ENCODE measurements at regions not wholly inside any gene's neighbourhood (a gene's known extent, or its start where the extent isn't known, plus 50 kb on each side); places are given as distances from the start of the nearest gene placed in this dataset.
"Not testable (repeated sequence)": the region's sequence is repeated elsewhere in the genome, so short reads cannot be mapped to it uniquely, and the experiment has no call there.

- not testable (repeated sequence) for DNase-seq (ENCODE audit: low spot score)
These were observed 185.9 kb upstream of the ZNF644 start for GRCh38 chr1:91207691-91208090.

- not testable (repeated sequence) for DNase-seq (ENCODE audit: low spot score)
These were observed 182.3 kb upstream of the ZNF644 start for GRCh38 chr1:91204150-91204549.

- DNase-seq (ENCODE audit: low spot score): no peak
These were observed 179.9 kb upstream of the ZNF644 start for GRCh38 chr1:91201694-91202093.

GRCh38 chr1:91201176-91201575, 179.3 kb upstream of the ZNF644 start:
- no peak for DNase-seq (ENCODE audit: low spot score)

- DNase-seq (ENCODE audit: low spot score): no peak
These were observed 178.8 kb upstream of the ZNF644 start for GRCh38 chr1:91200675-91201074.

- DNase-seq (ENCODE audit: low spot score): no peak
These were observed 178.2 kb upstream of the ZNF644 start for GRCh38 chr1:91199988-91200387.

- DNase-seq (ENCODE audit: low spot score): no peak
These were observed 169.2 kb upstream of the ZNF644 start for GRCh38 chr1:91190996-91191395.

- DNase-seq (ENCODE audit: low spot score): no peak
These were observed 167.3 kb upstream of the ZNF644 start for GRCh38 chr1:91189096-91189495.

GRCh38 chr1:91182807-91183206, 161.0 kb upstream of the ZNF644 start:
- not testable (repeated sequence) for DNase-seq (ENCODE audit: low spot score)

- no peak for DNase-seq (ENCODE audit: low spot score)
These were observed 154.4 kb upstream of the ZNF644 start for GRCh38 chr1:91176250-91176649.

- no peak for DNase-seq (ENCODE audit: low spot score)
These were observed 152.9 kb upstream of the ZNF644 start for GRCh38 chr1:91174734-91175133.

- no peak for DNase-seq (ENCODE audit: low spot score)
These were observed 151.6 kb upstream of the ZNF644 start for GRCh38 chr1:91173346-91173890.

GRCh38 chr1:91172541-91172940, 150.7 kb upstream of the ZNF644 start:
- DNase-seq (ENCODE audit: low spot score): no peak

- no peak for DNase-seq (ENCODE audit: low spot score)
These were observed 150.1 kb upstream of the ZNF644 start for GRCh38 chr1:91171898-91172297.

- no peak for DNase-seq (ENCODE audit: low spot score)
These were observed 148.7 kb upstream of the ZNF644 start for GRCh38 chr1:91170571-91170970.

- DNase-seq (ENCODE audit: low spot score): peak; percentile 59
These were observed 144.4 kb upstream of the ZNF644 start for GRCh38 chr1:91166106-91166712.

- peak; percentile 68 for DNase-seq (ENCODE audit: low spot score)
These were observed 143.3 kb upstream of the ZNF644 start for GRCh38 chr1:91165033-91165654.

GRCh38 chr1:91162613-91163012, 140.8 kb upstream of the ZNF644 start:
- no peak for DNase-seq (ENCODE audit: low spot score)

GRCh38 chr1:91161749-91162148, 139.9 kb upstream of the ZNF644 start:
- DNase-seq (ENCODE audit: low spot score): no peak

- DNase-seq (ENCODE audit: low spot score): no peak
These were observed 139.3 kb upstream of the ZNF644 start for GRCh38 chr1:91161166-91161565.

- DNase-seq (ENCODE audit: low spot score): no peak
These were observed 138.7 kb upstream of the ZNF644 start for GRCh38 chr1:91160363-91161075.

- no peak for DNase-seq (ENCODE audit: low spot score)
These were observed 131.5 kb upstream of the ZNF644 start for GRCh38 chr1:91153341-91153740.

- DNase-seq (ENCODE audit: low spot score): no peak
These were observed 130.5 kb upstream of the ZNF644 start for GRCh38 chr1:91152331-91152730.

All from globus pallidus (tissue), 1 donor.